Esophagus squamous epithelium (tissue), 5 donors: ENCODE measurements at regions not wholly inside any gene's neighbourhood (a gene's known extent, or its start where the extent isn't known, plus 50 kb on each side); places are given as distances from the start of the nearest gene placed in this dataset.
"Not testable (repeated sequence)": the region's sequence is repeated elsewhere in the genome, so short reads cannot be mapped to it uniquely, and the experiment has no call there.

Source experiments
- DNase-seq: peaks from one replicate; lab custom pipeline; 2025; lab: John Stamatoyannopoulos, UW
- H3K27ac ChIP-seq, 4 donors: fragments of 200-600 bp; sonication (generic); one replicate each; pipeline ENCODE4 v1.5.1; 2016 to 2019; ENCODE audit warnings: mild to moderate bottlenecking in 1 of 4
- H3K27me3 ChIP-seq, 4 donors: fragments of 200-600 bp; sonication (generic); 1 replicate in 3 of 4; 2 replicates in 1 of 4; pipeline versions ENCODE4 v1.5.1 to v1.6.0; 2017 to 2021; ENCODE audit warnings: antibody characterized with exemption in 1 of 4
- H3K36me3 ChIP-seq, 3 donors: fragments of 200-600 bp; sonication (generic); one replicate each; pipeline ENCODE4 v1.5.1; 2016 to 2019
- H3K4me1 ChIP-seq, 3 donors: fragments of 200-600 bp; sonication (generic); one replicate each; pipeline ENCODE4 v1.5.1; 2017 to 2019
- H3K4me3 ChIP-seq, 4 donors: fragments of 200-600 bp; sonication (generic); 1 replicate in 3 of 4; 2 replicates in 1 of 4; pipeline ENCODE4 v1.5.1; 2016 to 2019; ENCODE audit warnings: mild to moderate bottlenecking in 2 of 4, moderate library complexity in 1 of 4
- H3K9me3 ChIP-seq, 3 donors: fragments of 200-600 bp; sonication (generic); one replicate each; pipeline ENCODE4 v1.5.1; 2016 to 2019
- POLR2A ChIP-seq, 4 donors: fragments of 450-650 bp; IDR thresholded peaks; one replicate each; pipeline ENCODE4 v1.6.1; 2017; ENCODE audit warnings: antibody characterized with exemption in 4 of 4, mild to moderate bottlenecking in 4 of 4, moderate library complexity in 3 of 4
- WGBS, 2 donors: methylation state at CpG; one replicate each; pipeline ENCODE4 v1.1.5; 2018; 5-methylcytosine and 5-hydroxymethylcytosine counted together
- intact Hi-C: fragments of 100-400 bp; cut with DNase I; formaldehyde crosslinking; loops from one replicate; pipeline ENCODE4 v1.15.0; 2022
- TF ChIP-seq, protein P1 (sequence below), 6 experiments: fragments of 450-650 bp in 4 of 6; fragments of 200-600 bp in 2 of 6; sonication (generic) in 2 of 6; IDR thresholded peaks; one replicate each; pipeline ENCODE4 v1.5.1; 2016 to 2019; ENCODE audit warnings: antibody characterized with exemption in 6 of 6, mild to moderate bottlenecking in 4 of 6, moderate library complexity in 4 of 6
- donor health status: DM: yes; HTN: yes; CAD: no.

DNA sequence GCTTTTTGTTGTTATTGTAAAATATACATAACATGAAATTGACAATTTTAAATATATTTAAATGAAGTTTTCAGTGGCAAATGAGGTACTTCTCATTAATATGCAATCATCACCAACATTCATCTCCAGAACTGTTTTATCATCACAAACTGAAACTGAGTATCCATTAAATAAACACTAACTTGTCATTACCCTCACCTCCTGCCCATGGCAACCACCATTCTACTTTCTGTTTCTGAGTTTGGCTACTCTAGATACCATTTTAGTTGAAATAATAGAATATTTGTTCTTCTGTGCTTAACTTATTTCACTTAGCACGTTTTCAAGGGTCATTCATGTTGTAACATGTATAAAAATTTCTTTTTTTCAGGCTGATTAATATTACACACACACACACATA, 834.3 kb downstream of the PLOD2 start:
- TF ChIP-seq, protein P1, sequence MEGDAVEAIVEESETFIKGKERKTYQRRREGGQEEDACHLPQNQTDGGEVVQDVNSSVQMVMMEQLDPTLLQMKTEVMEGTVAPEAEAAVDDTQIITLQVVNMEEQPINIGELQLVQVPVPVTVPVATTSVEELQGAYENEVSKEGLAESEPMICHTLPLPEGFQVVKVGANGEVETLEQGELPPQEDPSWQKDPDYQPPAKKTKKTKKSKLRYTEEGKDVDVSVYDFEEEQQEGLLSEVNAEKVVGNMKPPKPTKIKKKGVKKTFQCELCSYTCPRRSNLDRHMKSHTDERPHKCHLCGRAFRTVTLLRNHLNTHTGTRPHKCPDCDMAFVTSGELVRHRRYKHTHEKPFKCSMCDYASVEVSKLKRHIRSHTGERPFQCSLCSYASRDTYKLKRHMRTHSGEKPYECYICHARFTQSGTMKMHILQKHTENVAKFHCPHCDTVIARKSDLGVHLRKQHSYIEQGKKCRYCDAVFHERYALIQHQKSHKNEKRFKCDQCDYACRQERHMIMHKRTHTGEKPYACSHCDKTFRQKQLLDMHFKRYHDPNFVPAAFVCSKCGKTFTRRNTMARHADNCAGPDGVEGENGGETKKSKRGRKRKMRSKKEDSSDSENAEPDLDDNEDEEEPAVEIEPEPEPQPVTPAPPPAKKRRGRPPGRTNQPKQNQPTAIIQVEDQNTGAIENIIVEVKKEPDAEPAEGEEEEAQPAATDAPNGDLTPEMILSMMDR (IDR thresholded peaks at IDR 0.05) = no peak
- TF ChIP-seq POLR2A (IDR thresholded peaks at IDR 0.05) = no peak
- Histone ChIP-seq H3K4me3 (no peak overlapping the region), H3K27ac (no peak overlapping the region), H3K9me3 (no peaks in the 10 kb centered on the region), H3K4me1 (no peaks in the 10 kb centered on the region), H3K27me3 (no peaks in the 10 kb centered on the region), H3K36me3 (no peaks in the 10 kb centered on the region)
- 24% methylated on average over 1 of the region's 1 CpG for WGBS, 2 donors
- DNase-seq = no peak
- intact Hi-C loops = no loop called here

DNA sequence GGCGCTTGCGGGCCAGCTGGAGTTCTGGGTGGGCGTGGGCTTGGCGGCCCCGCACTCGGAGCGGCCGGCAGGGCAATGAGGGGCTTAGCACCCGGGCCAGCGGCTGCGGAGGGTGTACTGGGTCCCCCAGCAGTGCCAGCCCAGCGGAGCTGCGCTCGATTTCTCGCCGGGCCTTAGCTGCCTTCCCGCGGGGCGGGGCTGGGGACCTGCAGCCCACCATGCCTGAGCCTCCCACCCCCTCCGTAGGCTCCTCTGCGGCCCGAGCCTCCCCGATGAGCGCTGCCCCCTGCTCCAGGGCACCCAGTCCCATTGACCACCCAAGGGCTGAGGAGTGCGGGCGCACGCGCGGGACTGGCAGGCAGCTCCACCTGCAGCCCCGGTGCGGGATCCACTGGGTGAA, 827.6 kb downstream of the PLOD2 start:
- H3K4me1 ChIP-seq, H3K4me3 ChIP-seq, H3K9me3 ChIP-seq, H3K27ac ChIP-seq, H3K36me3 ChIP-seq, DNase-seq, intact Hi-C loops, H3K27me3 ChIP-seq: not testable (repeated sequence)
- no CpG with 5 or more reads among the region's 31 CpGs for WGBS, 2 donors

DNA sequence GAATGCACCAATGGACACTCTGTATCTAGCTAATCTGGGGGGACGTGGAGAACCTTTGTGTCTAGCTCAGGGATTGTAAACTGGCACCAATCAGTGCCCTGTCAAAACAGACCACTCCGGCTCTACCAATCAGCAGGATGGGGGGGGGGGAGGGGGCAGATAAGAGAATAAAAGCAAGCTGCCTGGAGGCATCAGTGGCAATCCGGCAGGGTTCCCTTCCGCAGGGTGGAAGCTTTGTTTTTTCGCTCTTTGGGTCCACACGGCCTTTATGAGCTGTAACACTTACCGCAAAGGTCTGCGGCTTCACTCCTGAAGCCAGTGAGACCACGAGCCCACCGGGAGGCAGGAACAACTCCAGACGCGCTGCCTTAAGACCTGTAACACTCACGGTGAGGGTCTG, 827.1 kb downstream of the PLOD2 start:
- no peak overlapping the region for H3K27ac ChIP-seq
- DNase-seq = no peak
- no peaks in the 10 kb centered on the region for H3K4me1 ChIP-seq
- H3K27me3 ChIP-seq = no peaks in the 10 kb centered on the region
- no peaks in the 10 kb centered on the region for H3K36me3 ChIP-seq
- intact Hi-C loops = no loop called here
- no peaks in the 10 kb centered on the region for H3K9me3 ChIP-seq
- 81 to 100% methylated on average over 3 to 12 of the region's 13 CpGs for WGBS, 2 donors
- no peak overlapping the region for H3K4me3 ChIP-seq
- TF ChIP-seq, protein P1 (IDR thresholded peaks at IDR 0.05) = no peak
- TF ChIP-seq POLR2A (IDR thresholded peaks at IDR 0.05) = no peak

DNA sequence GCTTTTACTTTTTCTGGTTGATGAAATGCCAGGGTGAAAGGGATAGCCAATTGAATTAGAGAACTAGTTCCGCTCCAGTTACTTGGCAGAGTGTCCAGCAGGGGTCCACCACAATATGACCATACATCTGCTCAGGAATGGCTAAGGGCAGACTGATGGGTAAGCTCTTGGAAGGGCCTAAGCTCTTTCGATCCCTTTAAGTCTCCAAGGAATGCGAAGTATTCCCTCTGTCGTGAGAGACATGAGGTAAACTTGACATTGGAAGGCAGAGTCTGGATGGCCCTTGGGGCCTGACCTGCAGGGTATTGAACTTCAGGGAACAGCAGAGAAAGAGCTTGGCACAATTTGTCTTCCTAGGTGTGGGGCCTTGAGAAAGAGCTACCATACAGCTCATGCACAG, 805.8 kb downstream of the PLOD2 start:
- no peak overlapping the region for H3K27ac ChIP-seq
- no peak overlapping the region for H3K4me3 ChIP-seq
- H3K36me3 ChIP-seq = no peaks in the 10 kb centered on the region
- H3K27me3 ChIP-seq = no peaks in the 10 kb centered on the region
- 52 to 78% methylated on average over 3 to 4 of the region's 4 CpGs for WGBS, 2 donors
- peaks cover 0 to 44% (median 5%) of the 10 kb centered on the region in 3 donors for H3K9me3 ChIP-seq
- DNase-seq = no peak
- H3K4me1 ChIP-seq = no peaks in the 10 kb centered on the region
- no peak for TF ChIP-seq POLR2A (IDR thresholded peaks at IDR 0.05)
- TF ChIP-seq, protein P1 (IDR thresholded peaks at IDR 0.05) = no peak
- intact Hi-C loops = no loop called here

DNA sequence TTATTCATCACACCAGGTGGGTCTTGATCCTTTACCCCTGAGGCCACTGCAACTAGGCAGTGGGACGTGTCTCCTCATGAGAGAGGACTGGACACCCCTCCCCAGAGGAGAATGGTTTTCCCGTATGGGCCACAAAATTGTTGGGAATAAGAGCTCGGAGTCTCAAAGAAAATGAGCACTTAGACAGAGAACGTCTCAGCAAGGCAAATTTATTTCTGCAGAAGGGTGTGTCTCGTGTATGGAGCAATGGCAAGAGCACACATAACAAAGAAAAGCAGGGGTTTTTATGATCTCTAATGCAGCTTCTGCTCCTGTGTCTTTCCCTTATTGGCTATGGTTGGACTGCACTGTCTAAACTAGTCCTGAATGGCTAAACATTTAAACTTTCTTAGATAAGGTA, 803.5 kb downstream of the PLOD2 start:
- TF ChIP-seq, protein P1 (IDR thresholded peaks at IDR 0.05) = no peak
- no peak for TF ChIP-seq POLR2A (IDR thresholded peaks at IDR 0.05)
- H3K9me3 ChIP-seq = peaks cover 0 to 44% (median 5%) of the 10 kb centered on the region in 3 donors
- no peak overlapping the region for H3K27ac ChIP-seq
- H3K4me1 ChIP-seq = no peaks in the 10 kb centered on the region
- intact Hi-C loops = no loop called here
- DNase-seq = no peak
- H3K4me3 ChIP-seq = no peak overlapping the region
- WGBS, 2 donors = 52 to 75% methylated on average over 3 of the region's 5 CpGs
- no peaks in the 10 kb centered on the region for H3K36me3 ChIP-seq
- H3K27me3 ChIP-seq = no peaks in the 10 kb centered on the region

DNA sequence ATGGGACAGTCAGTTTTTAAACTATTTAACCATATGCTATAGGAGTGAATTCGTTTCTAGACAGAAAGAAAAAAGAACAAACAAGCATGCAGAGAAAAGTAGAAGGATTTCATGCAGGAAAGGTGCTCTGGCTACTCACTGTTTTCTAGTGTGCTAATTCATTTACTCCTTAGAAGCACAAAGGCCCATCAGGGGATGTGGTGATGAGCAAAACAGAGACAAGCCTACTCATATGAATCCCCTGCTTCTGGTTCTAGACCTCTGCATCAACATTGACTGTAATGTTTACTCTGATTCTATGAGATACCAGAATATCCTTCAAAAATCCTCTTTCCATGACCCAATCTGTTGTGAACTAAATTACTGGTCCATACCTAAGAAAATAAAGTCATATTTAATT, 801.9 kb downstream of the PLOD2 start:
- H3K9me3 ChIP-seq = peaks cover 0 to 38% (median 0%) of the 10 kb centered on the region in 3 donors
- H3K4me3 ChIP-seq = no peak overlapping the region
- TF ChIP-seq POLR2A (IDR thresholded peaks at IDR 0.05) = no peak
- TF ChIP-seq, protein P1 (IDR thresholded peaks at IDR 0.05) = no peak
- 11 to 46% methylated on average over 1 of the region's 1 CpG for WGBS, 2 donors
- H3K27ac ChIP-seq = no peak overlapping the region
- intact Hi-C loops = no loop called here
- H3K36me3 ChIP-seq = no peaks in the 10 kb centered on the region
- no peaks in the 10 kb centered on the region for H3K4me1 ChIP-seq
- H3K27me3 ChIP-seq = no peaks in the 10 kb centered on the region
- DNase-seq = no peak
